ENCODE measurements at regions not wholly inside any gene's neighbourhood (a gene's known extent, or its start where the extent isn't known, plus 50 kb on each side); places are given as distances from the start of the nearest gene placed in this dataset.

DNA sequence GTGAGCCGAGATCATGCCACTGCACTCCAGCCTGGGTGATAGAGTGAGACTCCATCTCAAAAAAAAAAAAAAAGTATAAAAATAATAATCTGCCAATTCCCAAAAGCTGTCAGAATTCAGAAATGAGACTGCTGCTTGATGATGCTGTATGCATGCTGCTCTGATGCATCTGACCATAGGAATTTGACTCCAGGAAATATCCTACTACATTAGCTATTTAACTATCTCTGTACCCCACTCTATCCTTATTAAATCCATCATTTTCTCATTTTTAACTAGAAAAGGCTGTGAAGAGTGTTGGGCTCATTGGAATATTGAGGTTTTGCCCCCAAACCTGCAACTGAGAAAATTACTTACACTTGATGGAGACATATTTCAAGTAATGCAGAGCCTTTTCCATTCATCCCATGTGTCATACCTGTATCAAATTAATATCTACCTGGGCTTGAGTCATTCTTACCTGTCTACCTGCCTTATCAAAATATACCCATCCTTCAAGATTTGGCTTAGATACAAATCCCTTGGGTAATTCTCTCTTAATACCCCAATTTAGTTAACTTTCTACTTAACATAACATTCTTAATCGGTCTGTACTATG lies 135.2 kb upstream of the PREP start:
- POLR2A ChIA-PET, result no interaction called here
- Histone ChIP-seq H3K27me3 (ENCODE audit: control insufficient read depth in 2 of 2, insufficient read depth in 2 of 2, low read length in 2 of 2) (peaks cover 0 to 4% of the 10 kb centered on the region in 2 experiments), H3K4me3 (replicated peaks in 1 of 3; ENCODE audit: insufficient read depth in 1 of 3, low read depth in 1 of 3, low read length in 3 of 3) (no peak overlapping the region), H3K9me3 (replicated peaks; ENCODE audit: control insufficient read depth, insufficient read depth, low read length) (no peaks in the 10 kb centered on the region), H3K27ac (ENCODE audit: insufficient read depth, low read depth, low read length) (no peak overlapping the region), H3K36me3 (ENCODE audit: control insufficient read depth in 2 of 2, extremely low read depth in 1 of 2, insufficient read depth in 2 of 2, low read length in 2 of 2) (no peaks in the 10 kb centered on the region), H3K79me2 (ENCODE audit: control insufficient read depth, insufficient read depth, low read length) (no peaks in the 10 kb centered on the region), H3K9ac (replicated peaks; ENCODE audit: extremely low read depth, insufficient read depth, low read length) (no peak overlapping the region), H3K4me1 (ENCODE audit: control insufficient read depth, extremely low read depth, insufficient read depth, low read length) (no peaks in the 10 kb centered on the region), H4K20me1 (replicated peaks; ENCODE audit: control insufficient read depth, extremely low read depth, insufficient read depth, low read length) (no peaks in the 10 kb centered on the region), H3K4me2 (ENCODE audit: insufficient read depth, low read length) (no peak overlapping the region), H3K9me1 (replicated peaks; ENCODE audit: control insufficient read depth, extremely low read depth, insufficient read depth, low read length) (no peaks in the 10 kb centered on the region), H2AFZ (ENCODE audit: low read depth, low read length) (no peak overlapping the region)
- dilution Hi-C loops (cut with MboI; ENCODE audit: extremely low pct_ligation_motif_present, low sequenced_read_pairs) (no loop called here), intact Hi-C loops (cut with micrococcal nuclease) (no loop called here)
- BruUV-seq (replicated peaks), result no TSS peak
- FAIRE-seq, result no peak
- DNase-seq (ENCODE audit: low read depth, low spot score), result no peak
- TF ChIP-seq POLR2A (IDR thresholded peaks at IDR 0.05; ENCODE audit: low read depth, low read length) (no peak), MAX (IDR thresholded peaks at IDR 0.05; ENCODE audit: insufficient read depth, insufficient read length) (no peak), MYC (IDR thresholded peaks at IDR 0.05; ENCODE audit: low read depth, low read length) (no peak), EZH2 (IDR thresholded peaks at IDR 0.05; ENCODE audit: borderline replicate concordance, low read depth, low read length, severe bottlenecking) (no peak), POLR2AphosphoS5 (IDR thresholded peaks at IDR 0.05; ENCODE audit: insufficient read depth, low read depth, low read length) (no peak), FOS (IDR thresholded peaks at IDR 0.05; ENCODE audit: borderline replicate concordance, insufficient read depth, low read length) (no peak), JUN (IDR thresholded peaks at IDR 0.05; ENCODE audit: borderline replicate concordance, insufficient read depth, insufficient read length, low read depth) (no peak), GATA2 (IDR thresholded peaks at IDR 0.05; ENCODE audit: insufficient read depth, insufficient read length, low read depth, low read length) (no peak)
- TF ChIP-seq, protein P1, sequence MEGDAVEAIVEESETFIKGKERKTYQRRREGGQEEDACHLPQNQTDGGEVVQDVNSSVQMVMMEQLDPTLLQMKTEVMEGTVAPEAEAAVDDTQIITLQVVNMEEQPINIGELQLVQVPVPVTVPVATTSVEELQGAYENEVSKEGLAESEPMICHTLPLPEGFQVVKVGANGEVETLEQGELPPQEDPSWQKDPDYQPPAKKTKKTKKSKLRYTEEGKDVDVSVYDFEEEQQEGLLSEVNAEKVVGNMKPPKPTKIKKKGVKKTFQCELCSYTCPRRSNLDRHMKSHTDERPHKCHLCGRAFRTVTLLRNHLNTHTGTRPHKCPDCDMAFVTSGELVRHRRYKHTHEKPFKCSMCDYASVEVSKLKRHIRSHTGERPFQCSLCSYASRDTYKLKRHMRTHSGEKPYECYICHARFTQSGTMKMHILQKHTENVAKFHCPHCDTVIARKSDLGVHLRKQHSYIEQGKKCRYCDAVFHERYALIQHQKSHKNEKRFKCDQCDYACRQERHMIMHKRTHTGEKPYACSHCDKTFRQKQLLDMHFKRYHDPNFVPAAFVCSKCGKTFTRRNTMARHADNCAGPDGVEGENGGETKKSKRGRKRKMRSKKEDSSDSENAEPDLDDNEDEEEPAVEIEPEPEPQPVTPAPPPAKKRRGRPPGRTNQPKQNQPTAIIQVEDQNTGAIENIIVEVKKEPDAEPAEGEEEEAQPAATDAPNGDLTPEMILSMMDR (IDR thresholded peaks at IDR 0.05; ENCODE audit: extremely low read depth in 1 of 2, insufficient read depth in 1 of 2, low read depth in 1 of 2, low read length in 2 of 2), result no peak
- CTCF ChIA-PET, result no interaction called here
